ENCODE measurements at regions not wholly inside any gene's neighbourhood (a gene's known extent, or its start where the extent isn't known, plus 50 kb on each side); places are given as distances from the start of the nearest gene placed in this dataset.

DNA sequence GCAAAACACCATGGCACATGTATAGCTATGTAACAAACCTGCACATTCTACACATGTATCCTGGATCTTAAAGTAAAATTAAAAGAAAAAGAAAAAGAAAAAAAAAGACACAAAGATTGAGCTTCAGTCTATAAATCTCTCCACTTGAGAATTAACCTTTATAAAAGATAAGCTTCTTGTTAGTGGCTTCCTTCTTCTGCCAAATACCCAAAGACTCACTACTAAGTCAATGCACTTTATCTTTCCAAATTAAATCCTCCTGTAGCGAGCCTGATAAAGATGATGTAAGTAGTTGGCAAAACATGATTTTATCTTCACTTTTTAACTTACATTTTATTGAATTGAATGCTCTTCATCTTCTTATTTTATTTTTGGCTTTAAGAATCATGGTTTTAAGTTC lies 349.9 kb downstream of the TRIB2 start:
- TF ChIP-seq EZH2 (optimal IDR thresholded peaks at IDR 0.05; ENCODE audit: low read depth, low read length) (no peak), EZH2phosphoT487 (IDR thresholded peaks at IDR 0.05; ENCODE audit: low read length) (no peak)
- no peak for DNase-seq
- Histone ChIP-seq H2AFZ (ENCODE audit: low read length) (no peak overlapping the region), H3K4me2 (ENCODE audit: low read depth, low read length) (no peak overlapping the region), H3K27me3 (replicated peaks; ENCODE audit: insufficient read depth, low read length) (no peaks in the 10 kb centered on the region), H3F3A (ENCODE audit: insufficient read depth, low read length) (no peaks in the 10 kb centered on the region), H3K4me3 (ENCODE audit: low read length) (no peak overlapping the region), H3K36me3 (replicated peaks; ENCODE audit: insufficient read depth, low read length) (no peaks in the 10 kb centered on the region), H3K9me3 (replicated peaks; ENCODE audit: insufficient read depth, low read length) (no peaks in the 10 kb centered on the region), H4K20me1 (ENCODE audit: insufficient read depth, low read length) (no peaks in the 10 kb centered on the region), H3K79me2 (ENCODE audit: low read length) (no peaks in the 10 kb centered on the region), H3K9ac (ENCODE audit: low read length) (no peak overlapping the region), H3K4me1 (ENCODE audit: low read length) (no peaks in the 10 kb centered on the region), H3K27ac (ENCODE audit: low read length) (no peak overlapping the region), H3K9me2 (replicated peaks; ENCODE audit: insufficient read depth, low read length) (no peaks in the 10 kb centered on the region)

DNA sequence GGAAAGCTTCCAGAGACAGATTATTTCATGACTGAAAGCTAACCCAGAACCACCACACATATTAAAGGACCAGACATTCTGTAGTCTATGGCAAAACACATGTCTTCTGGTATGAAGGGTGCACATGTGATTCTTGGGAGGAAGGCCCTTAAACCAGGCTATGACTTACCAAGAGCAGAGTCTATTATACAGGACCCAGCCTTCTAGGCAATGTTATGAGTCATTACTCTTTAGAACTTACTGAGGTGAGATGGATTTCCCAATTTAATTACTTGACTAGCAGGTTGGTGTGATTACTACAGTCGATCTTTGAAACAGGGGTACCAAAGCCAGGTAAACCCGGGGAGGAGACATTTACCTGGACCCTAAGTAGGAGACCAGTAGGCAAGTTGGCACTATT lies 350.8 kb downstream of the TRIB2 start:
- Histone ChIP-seq H3K9me3 (replicated peaks; ENCODE audit: insufficient read depth, low read length) (no peaks in the 10 kb centered on the region), H3F3A (ENCODE audit: insufficient read depth, low read length) (no peaks in the 10 kb centered on the region), H3K9ac (ENCODE audit: low read length) (no peak overlapping the region), H3K79me2 (ENCODE audit: low read length) (no peaks in the 10 kb centered on the region), H3K4me2 (ENCODE audit: low read depth, low read length) (no peak overlapping the region), H4K20me1 (ENCODE audit: insufficient read depth, low read length) (no peaks in the 10 kb centered on the region), H3K27ac (ENCODE audit: low read length) (no peak overlapping the region), H2AFZ (ENCODE audit: low read length) (no peak overlapping the region), H3K27me3 (replicated peaks; ENCODE audit: insufficient read depth, low read length) (no peaks in the 10 kb centered on the region), H3K9me2 (replicated peaks; ENCODE audit: insufficient read depth, low read length) (no peaks in the 10 kb centered on the region), H3K36me3 (replicated peaks; ENCODE audit: insufficient read depth, low read length) (no peaks in the 10 kb centered on the region), H3K4me3 (ENCODE audit: low read length) (no peak overlapping the region), H3K4me1 (ENCODE audit: low read length) (no peaks in the 10 kb centered on the region)
- TF ChIP-seq EZH2 (optimal IDR thresholded peaks at IDR 0.05; ENCODE audit: low read depth, low read length): no peak
- TF ChIP-seq, protein P1, sequence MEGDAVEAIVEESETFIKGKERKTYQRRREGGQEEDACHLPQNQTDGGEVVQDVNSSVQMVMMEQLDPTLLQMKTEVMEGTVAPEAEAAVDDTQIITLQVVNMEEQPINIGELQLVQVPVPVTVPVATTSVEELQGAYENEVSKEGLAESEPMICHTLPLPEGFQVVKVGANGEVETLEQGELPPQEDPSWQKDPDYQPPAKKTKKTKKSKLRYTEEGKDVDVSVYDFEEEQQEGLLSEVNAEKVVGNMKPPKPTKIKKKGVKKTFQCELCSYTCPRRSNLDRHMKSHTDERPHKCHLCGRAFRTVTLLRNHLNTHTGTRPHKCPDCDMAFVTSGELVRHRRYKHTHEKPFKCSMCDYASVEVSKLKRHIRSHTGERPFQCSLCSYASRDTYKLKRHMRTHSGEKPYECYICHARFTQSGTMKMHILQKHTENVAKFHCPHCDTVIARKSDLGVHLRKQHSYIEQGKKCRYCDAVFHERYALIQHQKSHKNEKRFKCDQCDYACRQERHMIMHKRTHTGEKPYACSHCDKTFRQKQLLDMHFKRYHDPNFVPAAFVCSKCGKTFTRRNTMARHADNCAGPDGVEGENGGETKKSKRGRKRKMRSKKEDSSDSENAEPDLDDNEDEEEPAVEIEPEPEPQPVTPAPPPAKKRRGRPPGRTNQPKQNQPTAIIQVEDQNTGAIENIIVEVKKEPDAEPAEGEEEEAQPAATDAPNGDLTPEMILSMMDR (IDR thresholded peaks at IDR 0.05; ENCODE audit: low read length): no peak
- no peak for DNase-seq

DNA sequence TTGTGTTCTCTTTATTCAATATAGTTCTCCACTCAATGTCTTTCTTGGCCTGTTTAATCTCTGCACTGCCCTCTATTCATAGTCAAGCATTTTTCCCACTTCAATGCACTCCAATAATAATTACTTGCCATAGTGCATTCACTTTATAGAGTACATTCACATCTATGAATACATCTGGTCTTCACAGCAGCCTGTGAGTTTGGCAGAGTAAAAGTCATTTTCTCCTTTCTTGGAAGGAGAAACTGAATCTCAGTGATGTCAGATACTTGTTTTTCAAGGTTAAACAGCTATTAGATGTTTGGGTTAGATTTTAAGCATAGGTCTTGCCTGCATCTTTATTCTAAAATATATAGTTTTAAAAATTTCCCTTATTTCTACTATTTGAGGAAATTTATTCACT lies 373.2 kb downstream of the TRIB2 start:
- no peak overlapping the region for H3K4me3 ChIP-seq (ENCODE audit: low read length)
- no peak overlapping the region for H3K9ac ChIP-seq (ENCODE audit: low read length)
- TF ChIP-seq, protein P1 (IDR thresholded peaks at IDR 0.05; ENCODE audit: low read length): no peak
- TF ChIP-seq EZH2phosphoT487 (IDR thresholded peaks at IDR 0.05; ENCODE audit: low read length): no peak
- TF ChIP-seq EZH2 (optimal IDR thresholded peaks at IDR 0.05; ENCODE audit: low read depth, low read length): no peak
- H3K27ac ChIP-seq (ENCODE audit: low read length): no peak overlapping the region
- no peaks in the 10 kb centered on the region for H3K9me2 ChIP-seq (replicated peaks; ENCODE audit: insufficient read depth, low read length)
- no peaks in the 10 kb centered on the region for H3F3A ChIP-seq (ENCODE audit: insufficient read depth, low read length)
- H3K9me3 ChIP-seq (replicated peaks; ENCODE audit: insufficient read depth, low read length): no peaks in the 10 kb centered on the region
- H4K20me1 ChIP-seq (ENCODE audit: insufficient read depth, low read length): no peaks in the 10 kb centered on the region
- DNase-seq: no peak
- H2AFZ ChIP-seq (ENCODE audit: low read length): no peak overlapping the region
- H3K79me2 ChIP-seq (ENCODE audit: low read length): no peaks in the 10 kb centered on the region
- no peak overlapping the region for H3K4me2 ChIP-seq (ENCODE audit: low read depth, low read length)
- no peaks in the 10 kb centered on the region for H3K27me3 ChIP-seq (replicated peaks; ENCODE audit: insufficient read depth, low read length)
- no peaks in the 10 kb centered on the region for H3K4me1 ChIP-seq (ENCODE audit: low read length)
- no peaks in the 10 kb centered on the region for H3K36me3 ChIP-seq (replicated peaks; ENCODE audit: insufficient read depth, low read length)

DNA sequence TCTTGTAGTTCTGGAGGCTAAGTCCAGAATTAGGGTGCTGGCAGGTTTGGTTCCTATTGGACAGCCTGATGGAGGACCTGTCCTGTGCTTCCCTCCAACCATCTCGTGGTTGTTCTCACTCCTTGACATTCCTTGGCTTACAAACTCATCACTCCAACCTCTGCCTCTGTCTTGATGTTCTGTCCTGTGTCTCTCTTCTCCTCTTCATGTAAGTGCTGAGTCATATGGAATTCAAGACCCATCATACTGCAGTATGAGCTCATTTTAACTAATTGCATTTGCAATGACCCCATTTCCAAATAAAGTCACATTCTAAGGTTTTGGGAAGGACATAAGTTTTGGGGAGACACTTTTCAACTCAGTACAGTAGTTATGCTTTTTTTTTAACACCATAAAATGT lies 374.7 kb downstream of the TRIB2 start:
- DNase-seq: no peak
- no peaks in the 10 kb centered on the region for H3K27me3 ChIP-seq (replicated peaks; ENCODE audit: insufficient read depth, low read length)
- no peaks in the 10 kb centered on the region for H3K9me3 ChIP-seq (replicated peaks; ENCODE audit: insufficient read depth, low read length)
- no peak overlapping the region for H2AFZ ChIP-seq (ENCODE audit: low read length)
- H3K9ac ChIP-seq (ENCODE audit: low read length): no peak overlapping the region
- H3K79me2 ChIP-seq (ENCODE audit: low read length): no peaks in the 10 kb centered on the region
- no peaks in the 10 kb centered on the region for H3K9me2 ChIP-seq (replicated peaks; ENCODE audit: insufficient read depth, low read length)
- no peak overlapping the region for H3K4me2 ChIP-seq (ENCODE audit: low read depth, low read length)
- no peaks in the 10 kb centered on the region for H3K4me1 ChIP-seq (ENCODE audit: low read length)
- H3K4me3 ChIP-seq (ENCODE audit: low read length): no peak overlapping the region
- H3F3A ChIP-seq (ENCODE audit: insufficient read depth, low read length): no peaks in the 10 kb centered on the region
- H3K36me3 ChIP-seq (replicated peaks; ENCODE audit: insufficient read depth, low read length): no peaks in the 10 kb centered on the region
- no peak overlapping the region for H3K27ac ChIP-seq (ENCODE audit: low read length)
- TF ChIP-seq, protein P1 (IDR thresholded peaks at IDR 0.05; ENCODE audit: low read length): no peak
- TF ChIP-seq EZH2 (optimal IDR thresholded peaks at IDR 0.05; ENCODE audit: low read depth, low read length) (no peak), EZH2phosphoT487 (IDR thresholded peaks at IDR 0.05; ENCODE audit: low read length) (no peak)
- H4K20me1 ChIP-seq (ENCODE audit: insufficient read depth, low read length): no peaks in the 10 kb centered on the region
